ENCODE measurements at regions not wholly inside any gene's neighbourhood (a gene's known extent, or its start where the extent isn't known, plus 50 kb on each side); places are given as distances from the start of the nearest gene placed in this dataset.

GRCh38 chr7:118059209-118059608 is 124.8 kb upstream of the LSM8 start:
- Mint-ChIP-seq H3K36me3 (ENCODE audit: low read depth) (no peaks in the 10 kb centered on the region), H3K27me3 (no peaks in the 10 kb centered on the region), H3K4me1 (ENCODE audit: low read depth) (no peaks in the 10 kb centered on the region), H3K27ac (no peak overlapping the region), H3K9me3 (peaks cover 9% of the 10 kb centered on the region), H3K4me3 (no peak overlapping the region)
- intact Hi-C loops (cut with micrococcal nuclease), result no loop called here

DNA sequence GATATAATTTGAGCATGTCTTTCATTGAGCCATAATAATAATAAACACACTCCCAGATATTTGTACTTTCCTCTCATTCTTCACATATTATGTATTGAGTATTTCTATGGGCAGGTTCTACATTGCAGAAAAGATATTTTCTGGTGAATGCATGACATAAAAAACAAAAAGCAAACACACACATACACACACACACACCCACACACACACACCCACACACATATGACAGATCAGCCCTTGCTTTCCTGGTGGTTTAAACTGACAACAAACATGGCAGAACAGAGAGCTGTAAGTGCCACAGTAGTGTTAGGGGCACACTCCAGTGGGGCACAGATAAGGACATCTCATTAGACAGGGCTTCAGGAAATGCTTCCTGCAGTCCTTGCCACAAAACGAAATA is 123.3 kb upstream of the LSM8 start:
- intact Hi-C loops (cut with micrococcal nuclease), result no loop called here
- no peak overlapping the region for H3K27ac Mint-ChIP-seq
- H3K36me3 Mint-ChIP-seq (ENCODE audit: low read depth), result no peaks in the 10 kb centered on the region
- H3K9me3 Mint-ChIP-seq, result peaks cover 9% of the 10 kb centered on the region
- no peak overlapping the region for H3K4me3 Mint-ChIP-seq
- no peaks in the 10 kb centered on the region for H3K27me3 Mint-ChIP-seq
- H3K4me1 Mint-ChIP-seq (ENCODE audit: low read depth), result no peaks in the 10 kb centered on the region

DNA sequence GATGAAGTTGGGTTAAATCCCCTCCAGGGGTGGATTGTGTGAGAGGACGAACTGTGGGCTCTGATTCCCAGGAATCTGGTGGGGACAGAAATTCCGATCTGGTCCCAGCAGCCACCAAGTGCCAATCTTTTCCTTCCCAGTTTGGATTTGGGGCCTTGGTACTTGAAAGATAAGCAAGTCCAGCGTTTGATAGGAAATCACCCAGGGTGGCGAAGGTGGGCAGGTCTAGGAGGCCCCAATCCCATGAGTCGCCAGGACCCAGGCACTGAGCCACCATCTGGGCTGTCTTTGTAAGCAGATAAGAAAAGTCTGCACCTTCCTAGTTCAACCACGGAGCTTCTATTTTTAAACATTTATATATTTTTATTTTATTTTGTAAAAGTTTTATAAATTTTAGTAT is 122.6 kb upstream of the LSM8 start:
- Mint-ChIP-seq H3K36me3 (ENCODE audit: low read depth) (no peaks in the 10 kb centered on the region), H3K4me3 (no peak overlapping the region), H3K27me3 (no peaks in the 10 kb centered on the region), H3K27ac (no peak overlapping the region), H3K9me3 (peaks cover 9% of the 10 kb centered on the region), H3K4me1 (ENCODE audit: low read depth) (no peaks in the 10 kb centered on the region)
- intact Hi-C loops (cut with micrococcal nuclease), result no loop called here

DNA sequence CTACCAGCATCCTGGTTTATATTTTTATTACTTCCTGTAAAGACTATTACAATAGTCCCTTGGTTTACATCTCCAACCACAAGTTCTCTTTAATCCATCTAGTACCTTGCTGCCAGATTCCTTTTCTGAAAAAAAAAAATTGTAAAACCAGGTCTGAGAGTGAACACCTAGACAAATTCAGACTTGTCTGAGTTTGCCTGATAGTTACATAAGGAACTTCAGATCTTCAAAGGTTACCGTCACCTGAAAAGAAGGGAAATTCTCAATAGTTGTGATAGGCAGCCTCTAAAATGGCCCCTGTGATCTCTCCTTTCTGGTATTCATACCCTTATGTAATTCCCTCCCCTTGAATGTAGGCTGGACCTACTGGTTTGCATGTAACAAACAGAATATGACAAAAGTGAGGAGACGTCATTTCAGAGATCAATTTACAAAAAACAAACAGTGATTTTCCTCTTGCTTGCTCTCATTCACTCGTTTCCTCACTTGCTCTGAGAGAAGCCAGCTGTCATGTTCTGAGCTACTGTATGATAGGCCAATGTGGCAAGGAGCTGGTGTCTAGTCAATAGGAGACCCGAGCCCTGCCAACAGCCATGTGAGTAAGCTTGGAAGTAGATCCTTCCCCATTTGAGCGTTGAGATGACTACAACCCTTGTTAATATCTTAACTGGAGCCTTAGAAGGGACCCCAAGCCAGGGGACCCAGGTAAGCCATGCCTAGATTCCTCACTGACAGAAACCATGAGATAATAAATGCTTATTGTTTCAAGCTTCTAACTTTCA is 110.9 kb upstream of the LSM8 start:
- Mint-ChIP-seq H3K4me3 (no peak overlapping the region), H3K27me3 (peaks cover 1% of the 10 kb centered on the region), H3K27ac (no peak overlapping the region), H3K4me1 (ENCODE audit: low read depth) (no peaks in the 10 kb centered on the region), H3K36me3 (ENCODE audit: low read depth) (no peaks in the 10 kb centered on the region), H3K9me3 (no peaks in the 10 kb centered on the region)
- intact Hi-C loops (cut with micrococcal nuclease), result no loop called here

GRCh38 chr7:118075936-118076335 is 108.0 kb upstream of the LSM8 start:
- intact Hi-C loops (cut with micrococcal nuclease), result no loop called here
- Mint-ChIP-seq H3K4me3 (no peak overlapping the region), H3K4me1 (ENCODE audit: low read depth) (peaks cover 4% of the 10 kb centered on the region), H3K9me3 (peaks cover 6% of the 10 kb centered on the region), H3K36me3 (ENCODE audit: low read depth) (no peaks in the 10 kb centered on the region), H3K27me3 (no peaks in the 10 kb centered on the region), H3K27ac (no peak overlapping the region)

DNA sequence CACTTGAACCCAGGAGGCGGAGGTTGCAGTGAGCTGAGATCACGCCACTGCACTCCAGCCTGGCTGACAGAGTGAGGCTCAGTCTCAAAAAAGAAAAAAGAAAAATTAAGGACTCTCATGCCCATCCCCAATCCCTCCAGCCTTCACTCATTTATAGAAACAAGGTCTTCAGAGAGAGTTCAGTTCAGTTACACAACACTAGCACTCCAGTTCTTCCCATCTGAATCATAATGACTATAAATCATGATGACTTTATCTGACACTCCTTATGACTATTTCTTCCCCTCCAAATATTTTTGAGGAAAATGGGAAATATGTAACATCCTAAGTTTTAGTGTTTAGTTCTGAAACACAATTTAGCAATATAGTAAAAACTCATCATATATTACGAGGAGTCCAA is 107.4 kb upstream of the LSM8 start:
- intact Hi-C loops (cut with micrococcal nuclease), result no loop called here
- Mint-ChIP-seq H3K9me3 (peaks cover 11% of the 10 kb centered on the region), H3K27me3 (no peaks in the 10 kb centered on the region), H3K4me1 (ENCODE audit: low read depth) (peaks cover 7% of the 10 kb centered on the region), H3K4me3 (no peak overlapping the region), H3K27ac (no peak overlapping the region), H3K36me3 (ENCODE audit: low read depth) (no peaks in the 10 kb centered on the region)

- no peaks in the 10 kb centered on the region for H3K36me3 Mint-ChIP-seq (ENCODE audit: low read depth)
- peaks cover 11% of the 10 kb centered on the region for H3K9me3 Mint-ChIP-seq
- no peaks in the 10 kb centered on the region for H3K27me3 Mint-ChIP-seq
- H3K4me1 Mint-ChIP-seq (ENCODE audit: low read depth), result peaks cover 7% of the 10 kb centered on the region
- H3K27ac Mint-ChIP-seq, result no peak overlapping the region
- intact Hi-C loops (cut with micrococcal nuclease), result no loop called here
- no peak overlapping the region for H3K4me3 Mint-ChIP-seq
Observed at GRCh38 chr7:118078015-118078414, 105.9 kb upstream of the LSM8 start.

DNA sequence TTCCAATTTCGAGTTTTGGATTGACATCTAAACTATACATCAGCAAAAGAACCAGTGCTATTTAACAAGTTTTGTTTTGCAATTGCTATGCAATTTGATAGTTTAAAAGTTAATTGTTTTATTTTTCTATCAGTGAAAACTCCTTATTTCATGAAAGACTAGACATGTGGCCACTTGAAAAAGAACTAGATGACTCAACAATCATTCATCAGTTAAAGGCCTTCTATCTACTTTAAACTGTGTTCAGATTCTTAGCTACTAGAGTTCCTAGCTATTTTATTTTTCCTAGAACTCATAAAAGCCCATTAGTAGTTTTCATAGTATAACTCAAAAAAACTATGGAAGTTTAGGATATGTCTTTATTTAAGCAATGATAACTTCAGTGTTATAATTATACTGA is 104.6 kb upstream of the LSM8 start:
- Mint-ChIP-seq H3K4me1 (ENCODE audit: low read depth) (peaks cover 7% of the 10 kb centered on the region), H3K36me3 (ENCODE audit: low read depth) (no peaks in the 10 kb centered on the region), H3K27ac (no peak overlapping the region), H3K9me3 (peaks cover 11% of the 10 kb centered on the region), H3K27me3 (no peaks in the 10 kb centered on the region), H3K4me3 (no peak overlapping the region)
- intact Hi-C loops (cut with micrococcal nuclease), result no loop called here

DNA sequence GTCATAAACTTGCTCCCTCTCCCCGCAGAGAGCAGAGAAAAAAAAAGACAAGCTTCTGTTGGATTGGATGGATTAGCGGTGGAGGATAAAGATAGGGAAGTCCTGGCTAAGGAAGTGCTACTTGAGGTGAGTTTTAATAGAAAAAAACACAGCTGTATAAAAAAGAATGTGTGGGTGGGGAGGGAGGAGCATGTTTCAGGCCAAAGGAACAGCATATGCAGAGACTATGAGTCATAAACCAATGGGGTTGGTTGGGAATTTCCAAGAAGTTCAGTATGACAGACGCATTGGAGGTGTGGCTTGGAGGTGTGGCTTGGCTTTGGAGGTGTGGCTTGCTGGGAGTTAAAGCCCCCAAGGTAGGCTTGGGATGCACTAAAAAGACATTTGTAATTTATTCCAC is 103.0 kb upstream of the LSM8 start:
- peaks cover 7% of the 10 kb centered on the region for H3K4me1 Mint-ChIP-seq (ENCODE audit: low read depth)
- intact Hi-C loops (cut with micrococcal nuclease), result no loop called here
- H3K4me3 Mint-ChIP-seq, result no peak overlapping the region
- no peaks in the 10 kb centered on the region for H3K36me3 Mint-ChIP-seq (ENCODE audit: low read depth)
- H3K27ac Mint-ChIP-seq, result no peak overlapping the region
- no peaks in the 10 kb centered on the region for H3K27me3 Mint-ChIP-seq
- peaks cover 11% of the 10 kb centered on the region for H3K9me3 Mint-ChIP-seq

DNA sequence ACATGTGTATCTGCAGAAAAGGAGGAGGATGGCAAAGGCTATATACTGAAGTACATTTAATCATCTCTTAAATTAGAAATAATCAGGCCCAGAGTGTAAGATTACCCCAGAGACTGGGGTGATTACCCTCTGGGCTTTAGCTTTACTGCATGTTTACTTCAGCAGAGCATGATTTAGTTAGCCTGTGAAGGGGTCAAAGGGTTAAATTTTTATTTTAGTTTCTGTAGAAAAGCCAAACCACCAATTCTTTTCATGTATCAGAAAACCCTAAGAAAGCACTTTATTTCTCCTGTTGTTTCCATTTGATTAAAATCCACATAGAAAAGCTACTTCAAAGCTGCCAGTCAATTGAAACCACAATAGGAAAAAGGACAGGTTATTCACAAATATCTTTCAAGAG is 101.5 kb upstream of the LSM8 start:
- H3K4me3 Mint-ChIP-seq, result no peak overlapping the region
- H3K36me3 Mint-ChIP-seq (ENCODE audit: low read depth), result no peaks in the 10 kb centered on the region
- H3K9me3 Mint-ChIP-seq, result peaks cover 11% of the 10 kb centered on the region
- intact Hi-C loops (cut with micrococcal nuclease), result no loop called here
- H3K27ac Mint-ChIP-seq, result no peak overlapping the region
- H3K27me3 Mint-ChIP-seq, result no peaks in the 10 kb centered on the region
- peaks cover 7% of the 10 kb centered on the region for H3K4me1 Mint-ChIP-seq (ENCODE audit: low read depth)

DNA sequence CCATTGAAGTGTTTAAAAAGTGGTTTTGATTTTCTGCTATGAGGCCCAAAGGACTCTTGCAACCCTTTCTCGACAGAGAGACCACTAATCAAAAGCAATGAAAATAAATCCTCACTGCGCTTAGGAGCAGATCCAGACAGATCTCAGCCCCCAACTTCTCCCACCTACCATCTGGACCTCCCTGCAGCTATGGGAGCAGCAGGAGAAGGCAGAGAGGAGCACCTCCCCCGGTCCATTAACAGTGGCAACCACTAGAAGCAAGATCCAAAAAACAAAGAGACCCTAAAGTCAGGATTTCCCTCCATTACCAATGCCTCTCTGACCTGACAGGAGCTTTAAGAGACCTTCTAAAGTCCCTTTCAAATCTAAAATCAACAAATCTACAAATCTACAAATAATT is 99.0 kb upstream of the LSM8 start:
- H3K36me3 Mint-ChIP-seq (ENCODE audit: low read depth), result no peaks in the 10 kb centered on the region
- H3K9me3 Mint-ChIP-seq, result peaks cover 11% of the 10 kb centered on the region
- H3K4me1 Mint-ChIP-seq (ENCODE audit: low read depth), result peaks cover 7% of the 10 kb centered on the region
- intact Hi-C loops (cut with micrococcal nuclease), result no loop called here
- H3K27me3 Mint-ChIP-seq, result no peaks in the 10 kb centered on the region
- no peak overlapping the region for H3K4me3 Mint-ChIP-seq
- no peak overlapping the region for H3K27ac Mint-ChIP-seq

GRCh38 chr7:118087126-118087525 is 96.8 kb upstream of the LSM8 start:
- Mint-ChIP-seq H3K9me3 (no peaks in the 10 kb centered on the region), H3K36me3 (ENCODE audit: low read depth) (no peaks in the 10 kb centered on the region), H3K4me1 (ENCODE audit: low read depth) (no peaks in the 10 kb centered on the region), H3K27me3 (peaks cover 3% of the 10 kb centered on the region), H3K27ac (no peak overlapping the region), H3K4me3 (no peak overlapping the region)
- intact Hi-C loops (cut with micrococcal nuclease), result no loop called here

- Mint-ChIP-seq H3K27me3 (peaks cover 3% of the 10 kb centered on the region), H3K4me1 (ENCODE audit: low read depth) (peaks cover 5% of the 10 kb centered on the region)
- intact Hi-C loops (cut with micrococcal nuclease), result no loop called here
Observed at GRCh38 chr7:118094044-118094443, 89.9 kb upstream of the LSM8 start.

GRCh38 chr7:118104812-118105441 is 79.0 kb upstream of the LSM8 start:
- no peaks in the 10 kb centered on the region for H3K27me3 Mint-ChIP-seq

More at GRCh38 chr7:118094044-118094443, 89.9 kb upstream of the LSM8 start:
- H3K4me3 Mint-ChIP-seq, result no peak overlapping the region
- H3K27ac Mint-ChIP-seq, result no peak overlapping the region
- H3K9me3 Mint-ChIP-seq, result no peaks in the 10 kb centered on the region
- no peaks in the 10 kb centered on the region for H3K36me3 Mint-ChIP-seq (ENCODE audit: low read depth)

More at GRCh38 chr7:118104812-118105441, 79.0 kb upstream of the LSM8 start:
- no peaks in the 10 kb centered on the region for H3K36me3 Mint-ChIP-seq (ENCODE audit: low read depth)
- H3K27ac Mint-ChIP-seq, result no peak overlapping the region
- intact Hi-C loops (cut with micrococcal nuclease), result loop anchor here (2.0 to 5.0 kb wide), 2 partner anchors 353 to 646 kb away; no protein-coding TSS in a partner anchor
- H3K9me3 Mint-ChIP-seq, result no peaks in the 10 kb centered on the region
- no peak overlapping the region for H3K4me3 Mint-ChIP-seq
- no peaks in the 10 kb centered on the region for H3K4me1 Mint-ChIP-seq (ENCODE audit: low read depth)
